ENCODE measurements at regions not wholly inside any gene's neighbourhood (a gene's known extent, or its start where the extent isn't known, plus 50 kb on each side); places are given as distances from the start of the nearest gene placed in this dataset.

GRCh38 chr2:104752504-104752903 is 101.4 kb upstream of the POU3F3 start:
- Histone ChIP-seq H3K9me3 (ENCODE audit: low read length) (no peaks in the 10 kb centered on the region), H3K9ac (ENCODE audit: low read length) (no peak overlapping the region), H3K4me3 (ENCODE audit: low read depth in 1 of 2, low read length in 2 of 2) (no peak overlapping the region), H3K36me3 (ENCODE audit: insufficient read depth, low read length) (no peaks in the 10 kb centered on the region), H3K4me1 (ENCODE audit: insufficient read depth, low read length) (no peaks in the 10 kb centered on the region), H3K27me3 (ENCODE audit: control insufficient read depth in 1 of 2, insufficient read depth in 2 of 2, low read length in 2 of 2) (no peaks in the 10 kb centered on the region), H3K27ac (ENCODE audit: low read depth, low read length) (no peak overlapping the region)

GRCh38 chr2:104755026-104755878 is 98.7 kb upstream of the POU3F3 start:
- no peak overlapping the region for H3K9ac ChIP-seq (ENCODE audit: low read length)
- H3K4me3 ChIP-seq (ENCODE audit: low read depth in 1 of 2, low read length in 2 of 2), result no peak overlapping the region
- H3K36me3 ChIP-seq (ENCODE audit: insufficient read depth, low read length), result no peaks in the 10 kb centered on the region
- no peaks in the 10 kb centered on the region for H3K4me1 ChIP-seq (ENCODE audit: insufficient read depth, low read length)
- H3K27me3 ChIP-seq (ENCODE audit: control insufficient read depth in 1 of 2, insufficient read depth in 2 of 2, low read length in 2 of 2), result no peaks in the 10 kb centered on the region
- no peaks in the 10 kb centered on the region for H3K9me3 ChIP-seq (ENCODE audit: low read length)
- H3K27ac ChIP-seq (ENCODE audit: low read depth, low read length), result no peak overlapping the region

- no peaks in the 10 kb centered on the region for H3K36me3 ChIP-seq (ENCODE audit: insufficient read depth, low read length)
- no peak overlapping the region for H3K4me3 ChIP-seq (ENCODE audit: low read depth in 1 of 2, low read length in 2 of 2)
- H3K27ac ChIP-seq (ENCODE audit: low read depth, low read length), result no peak overlapping the region
- no peaks in the 10 kb centered on the region for H3K9me3 ChIP-seq (ENCODE audit: low read length)
- H3K27me3 ChIP-seq (ENCODE audit: control insufficient read depth in 1 of 2, insufficient read depth in 2 of 2, low read length in 2 of 2), result no peaks in the 10 kb centered on the region
- no peaks in the 10 kb centered on the region for H3K4me1 ChIP-seq (ENCODE audit: insufficient read depth, low read length)
- no peak overlapping the region for H3K9ac ChIP-seq (ENCODE audit: low read length)
These were observed 97.8 kb upstream of the POU3F3 start for GRCh38 chr2:104756118-104756517.

- Histone ChIP-seq H3K4me3 (ENCODE audit: low read depth in 1 of 2, low read length in 2 of 2) (no peak overlapping the region), H3K27ac (ENCODE audit: low read depth, low read length) (no peak overlapping the region), H3K36me3 (ENCODE audit: insufficient read depth, low read length) (no peaks in the 10 kb centered on the region), H3K27me3 (ENCODE audit: control insufficient read depth in 1 of 2, insufficient read depth in 2 of 2, low read length in 2 of 2) (no peaks in the 10 kb centered on the region), H3K4me1 (ENCODE audit: insufficient read depth, low read length) (no peaks in the 10 kb centered on the region), H3K9ac (ENCODE audit: low read length) (no peak overlapping the region), H3K9me3 (ENCODE audit: low read length) (no peaks in the 10 kb centered on the region)
These were observed 96.9 kb upstream of the POU3F3 start for GRCh38 chr2:104757056-104757455.

- no peaks in the 10 kb centered on the region for H3K9me3 ChIP-seq (ENCODE audit: low read length)
- no peaks in the 10 kb centered on the region for H3K36me3 ChIP-seq (ENCODE audit: insufficient read depth, low read length)
- H3K4me1 ChIP-seq (ENCODE audit: insufficient read depth, low read length), result no peaks in the 10 kb centered on the region
- H3K27ac ChIP-seq (ENCODE audit: low read depth, low read length), result no peak overlapping the region
- H3K4me3 ChIP-seq (ENCODE audit: low read depth in 1 of 2, low read length in 2 of 2), result no peak overlapping the region
- no peaks in the 10 kb centered on the region for H3K27me3 ChIP-seq (ENCODE audit: control insufficient read depth in 1 of 2, insufficient read depth in 2 of 2, low read length in 2 of 2)
- no peak overlapping the region for H3K9ac ChIP-seq (ENCODE audit: low read length)
These were observed 95.7 kb upstream of the POU3F3 start for GRCh38 chr2:104758199-104758620.

- no peaks in the 10 kb centered on the region for H3K27me3 ChIP-seq (ENCODE audit: control insufficient read depth in 1 of 2, insufficient read depth in 2 of 2, low read length in 2 of 2)
- H3K9ac ChIP-seq (ENCODE audit: low read length), result no peak overlapping the region
- H3K27ac ChIP-seq (ENCODE audit: low read depth, low read length), result no peak overlapping the region
These were observed 91.9 kb upstream of the POU3F3 start for GRCh38 chr2:104762031-104762430.

GRCh38 chr2:104766683-104767082 is 87.2 kb upstream of the POU3F3 start:
- Histone ChIP-seq H3K36me3 (ENCODE audit: insufficient read depth, low read length) (no peaks in the 10 kb centered on the region), H3K27ac (ENCODE audit: low read depth, low read length) (no peak overlapping the region), H3K9me3 (ENCODE audit: low read length) (no peaks in the 10 kb centered on the region), H3K4me3 (ENCODE audit: low read depth in 1 of 2, low read length in 2 of 2) (no peak overlapping the region), H3K9ac (ENCODE audit: low read length) (no peak overlapping the region), H3K4me1 (ENCODE audit: insufficient read depth, low read length) (no peaks in the 10 kb centered on the region), H3K27me3 (ENCODE audit: control insufficient read depth in 1 of 2, insufficient read depth in 2 of 2, low read length in 2 of 2) (no peaks in the 10 kb centered on the region)

More at GRCh38 chr2:104762031-104762430, 91.9 kb upstream of the POU3F3 start:
- Histone ChIP-seq H3K9me3 (ENCODE audit: low read length) (no peaks in the 10 kb centered on the region), H3K36me3 (ENCODE audit: insufficient read depth, low read length) (no peaks in the 10 kb centered on the region), H3K4me1 (ENCODE audit: insufficient read depth, low read length) (no peaks in the 10 kb centered on the region), H3K4me3 (ENCODE audit: low read depth in 1 of 2, low read length in 2 of 2) (no peak overlapping the region)

GRCh38 chr2:104768694-104769093 is 85.2 kb upstream of the POU3F3 start:
- H3K9me3 ChIP-seq (ENCODE audit: low read length), result no peaks in the 10 kb centered on the region
- H3K27me3 ChIP-seq (ENCODE audit: control insufficient read depth in 1 of 2, insufficient read depth in 2 of 2, low read length in 2 of 2), result no peaks in the 10 kb centered on the region
- H3K4me1 ChIP-seq (ENCODE audit: insufficient read depth, low read length), result no peaks in the 10 kb centered on the region
- H3K4me3 ChIP-seq (ENCODE audit: low read depth in 1 of 2, low read length in 2 of 2), result no peak overlapping the region
- no peak overlapping the region for H3K9ac ChIP-seq (ENCODE audit: low read length)
- no peaks in the 10 kb centered on the region for H3K36me3 ChIP-seq (ENCODE audit: insufficient read depth, low read length)
- H3K27ac ChIP-seq (ENCODE audit: low read depth, low read length), result no peak overlapping the region

GRCh38 chr2:104769096-104769495 is 84.8 kb upstream of the POU3F3 start:
- Histone ChIP-seq H3K27me3 (ENCODE audit: control insufficient read depth in 1 of 2, insufficient read depth in 2 of 2, low read length in 2 of 2) (no peaks in the 10 kb centered on the region), H3K9ac (ENCODE audit: low read length) (no peak overlapping the region), H3K9me3 (ENCODE audit: low read length) (no peaks in the 10 kb centered on the region), H3K36me3 (ENCODE audit: insufficient read depth, low read length) (no peaks in the 10 kb centered on the region), H3K27ac (ENCODE audit: low read depth, low read length) (no peak overlapping the region), H3K4me3 (ENCODE audit: low read depth in 1 of 2, low read length in 2 of 2) (no peak overlapping the region), H3K4me1 (ENCODE audit: insufficient read depth, low read length) (no peaks in the 10 kb centered on the region)

GRCh38 chr2:104772996-104773395 is 80.9 kb upstream of the POU3F3 start:
- Histone ChIP-seq H3K36me3 (ENCODE audit: insufficient read depth, low read length) (no peaks in the 10 kb centered on the region), H3K4me1 (ENCODE audit: insufficient read depth, low read length) (no peaks in the 10 kb centered on the region), H3K27me3 (ENCODE audit: control insufficient read depth in 1 of 2, insufficient read depth in 2 of 2, low read length in 2 of 2) (no peaks in the 10 kb centered on the region)

GRCh38 chr2:104774631-104775030 is 79.3 kb upstream of the POU3F3 start:
- no peaks in the 10 kb centered on the region for H3K36me3 ChIP-seq (ENCODE audit: insufficient read depth, low read length)
- no peak overlapping the region for H3K9ac ChIP-seq (ENCODE audit: low read length)
- no peaks in the 10 kb centered on the region for H3K9me3 ChIP-seq (ENCODE audit: low read length)
- H3K27me3 ChIP-seq (ENCODE audit: control insufficient read depth in 1 of 2, insufficient read depth in 2 of 2, low read length in 2 of 2), result no peaks in the 10 kb centered on the region
- no peak overlapping the region for H3K27ac ChIP-seq (ENCODE audit: low read depth, low read length)
- no peak overlapping the region for H3K4me3 ChIP-seq (ENCODE audit: low read depth in 1 of 2, low read length in 2 of 2)
- no peaks in the 10 kb centered on the region for H3K4me1 ChIP-seq (ENCODE audit: insufficient read depth, low read length)

More at GRCh38 chr2:104772996-104773395, 80.9 kb upstream of the POU3F3 start:
- H3K9ac ChIP-seq (ENCODE audit: low read length), result no peak overlapping the region
- H3K9me3 ChIP-seq (ENCODE audit: low read length), result no peaks in the 10 kb centered on the region
- no peak overlapping the region for H3K27ac ChIP-seq (ENCODE audit: low read depth, low read length)
- H3K4me3 ChIP-seq (ENCODE audit: low read depth in 1 of 2, low read length in 2 of 2), result no peak overlapping the region

- Histone ChIP-seq H3K4me3 (ENCODE audit: low read depth in 1 of 2, low read length in 2 of 2) (no peak overlapping the region), H3K27me3 (ENCODE audit: control insufficient read depth in 1 of 2, insufficient read depth in 2 of 2, low read length in 2 of 2) (no peaks in the 10 kb centered on the region), H3K27ac (ENCODE audit: low read depth, low read length) (no peak overlapping the region), H3K9me3 (ENCODE audit: low read length) (no peaks in the 10 kb centered on the region), H3K9ac (ENCODE audit: low read length) (no peak overlapping the region), H3K4me1 (ENCODE audit: insufficient read depth, low read length) (no peaks in the 10 kb centered on the region), H3K36me3 (ENCODE audit: insufficient read depth, low read length) (no peaks in the 10 kb centered on the region)
These were observed 76.2 kb upstream of the POU3F3 start for GRCh38 chr2:104777721-104778120.
